MM.1S (cell line): ENCODE measurements at regions not wholly inside any gene's neighbourhood (a gene's known extent, or its start where the extent isn't known, plus 50 kb on each side); places are given as distances from the start of the nearest gene placed in this dataset.
A peak's percentile ranks its signal among the peaks of the same experiment; 100 is the strongest.
"Not testable (repeated sequence)": the region's sequence is repeated elsewhere in the genome, so short reads cannot be mapped to it uniquely, and the experiment has no call there.

Experiments
- DNase-seq: peaks from one replicate; pipeline ENCODE4 v3.0.0-alpha.2; 2015
- H2AFZ ChIP-seq: fragments of 300-600 bp; sonication (generic); 2 replicates; pipeline ENCODE4 v1.6.0; 2016; ENCODE audit warnings: antibody characterized with exemption, low read length
- H3F3A ChIP-seq: fragments of 300-600 bp; sonication (generic); 2 replicates; pipeline ENCODE4 v1.6.1; 2016; ENCODE audit warnings: mild to moderate bottlenecking, antibody characterized with exemption, low read length, moderate library complexity, mixed read lengths; ENCODE audit not compliant: insufficient read depth
- H3K27ac ChIP-seq: fragments of 300-600 bp; sonication (generic); 2 replicates; pipeline ENCODE4 v1.5.1; 2016; ENCODE audit warnings: mild to moderate bottlenecking, low read length
- H3K27me3 ChIP-seq: fragments of 300-600 bp; sonication (generic); replicated peaks from 2 replicates; pipeline ENCODE4 v1.6.0; 2016; ENCODE audit warnings: low read length; ENCODE audit not compliant: insufficient read depth
- H3K36me3 ChIP-seq: fragments of 300-600 bp; sonication (generic); replicated peaks from 2 replicates; pipeline ENCODE4 v1.6.1; 2016; ENCODE audit warnings: mild to moderate bottlenecking, low read length, mixed read lengths; ENCODE audit not compliant: insufficient read depth
- H3K4me1 ChIP-seq: fragments of 300-600 bp; sonication (generic); 2 replicates; pipeline ENCODE4 v1.6.1; 2016; ENCODE audit warnings: low read length, mixed read lengths
- H3K4me2 ChIP-seq: fragments of 300-600 bp; sonication (generic); 2 replicates; pipeline ENCODE4 v1.6.0; 2016; ENCODE audit warnings: low read depth, low read length
- H3K4me3 ChIP-seq: fragments of 300-600 bp; sonication (generic); 2 replicates; pipeline ENCODE4 v1.5.1; 2016; ENCODE audit warnings: low read length, mixed read lengths
- H3K79me2 ChIP-seq: fragments of 300-600 bp; sonication (generic); 2 replicates; pipeline ENCODE4 v1.6.1; 2016; ENCODE audit warnings: mixed run types, low read length, mixed read lengths
- H3K9ac ChIP-seq: fragments of 300-600 bp; sonication (generic); 2 replicates; pipeline ENCODE4 v1.6.1; 2016; ENCODE audit warnings: low read length, mixed read lengths
- H3K9me2 ChIP-seq: fragments of 300-600 bp; sonication (generic); replicated peaks from 2 replicates; pipeline ENCODE4 v1.6.1; 2016; ENCODE audit warnings: mild to moderate bottlenecking, low read length, mixed read lengths; ENCODE audit not compliant: insufficient read depth
- H3K9me3 ChIP-seq: fragments of 300-600 bp; sonication (generic); replicated peaks from 2 replicates; pipeline ENCODE4 v1.6.1; 2016; ENCODE audit warnings: mild to moderate bottlenecking, low read length, mixed read lengths; ENCODE audit not compliant: insufficient read depth
- H4K20me1 ChIP-seq: fragments of 300-600 bp; sonication (generic); 2 replicates; pipeline ENCODE4 v1.6.1; 2016; ENCODE audit warnings: mild to moderate bottlenecking, low read length, moderate library complexity, mixed read lengths; ENCODE audit not compliant: insufficient read depth
- CTCF ChIP-seq: fragments of 300-600 bp; sonication (generic); IDR thresholded peaks from 2 replicates; pipeline ENCODE4 v1.5.1; 2016; ENCODE audit warnings: antibody characterized with exemption, low read length, mixed read lengths
- EZH2 ChIP-seq: fragments of 300-600 bp; sonication (generic); optimal IDR thresholded peaks from 2 replicates; pipeline ENCODE3; 2017; ENCODE audit warnings: low read depth, mild to moderate bottlenecking, antibody characterized with exemption, low read length, mixed read lengths
- EZH2phosphoT487 ChIP-seq: fragments of 300-600 bp; sonication (generic); IDR thresholded peaks from 2 replicates; pipeline ENCODE4 v1.6.1; 2018; ENCODE audit warnings: antibody characterized with exemption, low read length

DNA sequence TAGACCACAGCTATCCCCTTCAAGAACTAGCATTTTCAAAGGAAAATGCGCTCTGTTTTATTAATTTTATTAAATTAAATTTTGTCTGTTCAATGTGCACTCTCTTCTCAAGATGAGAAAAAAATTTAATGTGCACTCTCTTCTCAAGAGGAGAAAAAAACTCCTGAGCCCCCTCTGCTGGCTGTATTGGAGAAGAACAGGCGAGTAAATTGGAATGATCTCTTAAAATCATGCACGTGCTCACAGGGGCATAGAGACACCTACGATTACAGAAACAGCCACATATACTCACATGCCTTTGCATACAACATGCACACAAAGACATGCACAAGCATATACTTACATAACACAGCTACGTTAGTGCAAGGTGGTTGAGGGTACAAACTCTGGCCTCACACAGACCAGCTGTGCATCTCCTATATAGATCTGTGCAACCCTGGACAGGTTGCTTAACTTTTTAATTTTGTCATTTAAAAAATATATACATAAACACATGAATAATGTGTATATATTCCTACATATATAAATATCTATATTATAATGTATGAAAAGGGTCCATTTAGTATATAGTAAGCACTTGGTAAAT lies 176.2 kb upstream of the CXorf66 start:
- no peak overlapping the region for H2AFZ ChIP-seq

DNA sequence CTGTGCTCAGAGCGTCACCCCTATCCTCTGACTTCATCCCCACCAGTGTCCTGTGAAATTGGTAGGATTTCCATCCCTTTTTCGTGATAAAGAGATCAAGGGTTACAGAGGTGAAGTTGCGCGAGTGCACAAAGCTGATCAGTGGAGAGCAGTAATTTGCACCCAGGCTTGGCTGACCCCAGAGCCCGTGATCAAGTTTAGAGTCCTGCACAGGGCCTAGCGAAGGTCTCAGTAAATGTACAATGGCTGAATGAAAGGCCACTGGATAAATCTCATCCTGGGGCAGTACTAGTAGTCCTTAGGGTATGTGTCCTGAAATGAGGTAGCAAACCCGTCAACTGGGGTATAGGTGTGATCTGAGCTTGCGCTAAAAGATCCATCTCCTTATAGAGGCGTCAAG lies 173.2 kb upstream of the CXorf66 start:
- not testable (repeated sequence) for H3K9me2 ChIP-seq, H3K9ac ChIP-seq, H4K20me1 ChIP-seq, H3K27ac ChIP-seq, H3K36me3 ChIP-seq, H3K79me2 ChIP-seq, H3K4me1 ChIP-seq, H3K4me2 ChIP-seq, H3K27me3 ChIP-seq, DNase-seq, H3K4me3 ChIP-seq, H2AFZ ChIP-seq, H3F3A ChIP-seq, H3K9me3 ChIP-seq

More for the DNA sequence above, 176.2 kb upstream of the CXorf66 start:
- H3K9me2 ChIP-seq = no peaks in the 10 kb centered on the region
- H3K9ac ChIP-seq = no peak overlapping the region
- H4K20me1 ChIP-seq = no peaks in the 10 kb centered on the region
- peak; percentile 51 for DNase-seq
- no peaks in the 10 kb centered on the region for H3K27me3 ChIP-seq
- TF ChIP-seq CTCF (peak; percentile 54), EZH2 (no peak), EZH2phosphoT487 (no peak)
- no peak overlapping the region for H3K27ac ChIP-seq
- H3K9me3 ChIP-seq = no peaks in the 10 kb centered on the region
- H3F3A ChIP-seq = no peaks in the 10 kb centered on the region
- no peak overlapping the region for H3K4me3 ChIP-seq
- H3K36me3 ChIP-seq = no peaks in the 10 kb centered on the region
- H3K4me1 ChIP-seq = no peaks in the 10 kb centered on the region
- no peaks in the 10 kb centered on the region for H3K79me2 ChIP-seq
- H3K4me2 ChIP-seq = no peak overlapping the region

DNA sequence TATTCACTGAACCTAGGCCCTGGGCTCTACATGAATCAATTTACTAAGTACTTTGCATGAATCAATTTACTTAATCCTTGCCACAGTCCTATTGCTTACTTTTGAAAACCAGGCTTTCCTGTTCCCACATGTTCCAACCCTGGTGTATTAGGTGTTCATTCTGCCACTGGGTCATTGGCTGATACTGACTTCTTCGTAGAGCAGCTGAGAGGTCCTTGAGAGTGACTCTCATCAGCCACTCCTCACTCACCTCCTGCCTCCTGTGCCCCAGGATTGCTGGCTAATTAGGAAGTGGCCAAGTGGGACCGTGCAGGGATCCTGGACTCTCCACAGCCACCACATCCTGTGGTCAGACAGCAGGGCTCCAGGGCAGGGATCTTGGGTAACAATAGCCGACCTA lies 172.7 kb upstream of the CXorf66 start:
- not testable (repeated sequence) for H3K9ac ChIP-seq, DNase-seq, H2AFZ ChIP-seq, H3K9me3 ChIP-seq, H3K9me2 ChIP-seq, H3K79me2 ChIP-seq, H3K36me3 ChIP-seq, H3K4me1 ChIP-seq, H4K20me1 ChIP-seq, H3K27ac ChIP-seq, H3F3A ChIP-seq, H3K27me3 ChIP-seq, H3K4me3 ChIP-seq, H3K4me2 ChIP-seq

GRCh38 chrX:140132937-140133336 lies 167.6 kb upstream of the CXorf66 start:
- Histone ChIP-seq H3K4me2 (no peak overlapping the region), H3K27ac (no peak overlapping the region), H3F3A (no peaks in the 10 kb centered on the region), H3K27me3 (no peaks in the 10 kb centered on the region), H3K9me3 (no peaks in the 10 kb centered on the region), H3K4me1 (no peaks in the 10 kb centered on the region), H3K9me2 (no peaks in the 10 kb centered on the region), H3K79me2 (no peaks in the 10 kb centered on the region), H3K4me3 (no peak overlapping the region), H3K9ac (no peak overlapping the region), H4K20me1 (no peaks in the 10 kb centered on the region), H2AFZ (no peak overlapping the region), H3K36me3 (no peaks in the 10 kb centered on the region)
- no peak for DNase-seq
- TF ChIP-seq EZH2 = no peak
- TF ChIP-seq CTCF = no peak
- no peak for TF ChIP-seq EZH2phosphoT487
